OCI-LY3 (cell line): ENCODE measurements at regions not wholly inside any gene's neighbourhood (a gene's known extent, or its start where the extent isn't known, plus 50 kb on each side); places are given as distances from the start of the nearest gene placed in this dataset.

ENCODE experiments used
- CTCF ChIP-seq: fragments of 200-600, 300-600 bp; sonication (generic); IDR thresholded peaks from 2 replicates; pipeline ENCODE4 v1.5.1; 2014; ENCODE audit warnings: antibody characterized with exemption, low read length, low read depth
- EZH2phosphoT487 ChIP-seq: fragments of 200-600 bp; shearing (Covaris generic); IDR thresholded peaks from 2 replicates; pipeline ENCODE4 v1.6.1; 2018; ENCODE audit warnings: antibody characterized with exemption, mixed run types, low read depth

GRCh38 chr12:46489951-46490388 is 117.4 kb upstream of the SLC38A2 start:
- TF ChIP-seq CTCF, result no peak
- no peak for TF ChIP-seq EZH2phosphoT487
